Cardiac fibroblast (primary cell): ENCODE measurements at regions not wholly inside any gene's neighbourhood (a gene's known extent, or its start where the extent isn't known, plus 50 kb on each side); places are given as distances from the start of the nearest gene placed in this dataset.
"Not testable (repeated sequence)": the region's sequence is repeated elsewhere in the genome, so short reads cannot be mapped to it uniquely, and the experiment has no call there.

Experiments used
- DNase-seq, 2 donors: peaks; one replicate each; pipeline versions ENCODE4 v3.0.0 to v3.0.0-alpha.2; 2010; ENCODE audit warnings: low read depth in 2 of 2
- H3K4me3 ChIP-seq, 2 donors: replicated peaks in 1 of 2; 1 replicate in 1 of 2; 2 replicates in 1 of 2; pipeline ENCODE4 v1.5.1; 2011; ENCODE audit warnings: low read depth in 2 of 2, low read length in 2 of 2, mild to moderate bottlenecking in 2 of 2, moderate library complexity in 1 of 2
- CTCF ChIP-seq: IDR thresholded peaks from one replicate; pipeline ENCODE4 v1.5.1; 2011; ENCODE audit warnings: low read depth, mild to moderate bottlenecking, low read length, inconsistent platforms

- DNase-seq = no peak
- no peak overlapping the region for H3K4me3 ChIP-seq
- no peak for TF ChIP-seq CTCF
These were observed 279.2 kb upstream of the DPP6 start for GRCh38 chr7:153772966-153773365.

- DNase-seq = peak in 1 of 2 donors; percentile 2
These were observed 275.3 kb upstream of the DPP6 start for GRCh38 chr7:153776940-153777339.

GRCh38 chr7:153797363-153797762, 254.8 kb upstream of the DPP6 start:
- not testable (repeated sequence) for H3K4me3 ChIP-seq, DNase-seq

More at GRCh38 chr7:153776940-153777339, 275.3 kb upstream of the DPP6 start:
- not testable (repeated sequence) for H3K4me3 ChIP-seq

- no peak overlapping the region for H3K4me3 ChIP-seq
- DNase-seq = no peak
- TF ChIP-seq CTCF = no peak
These were observed 244.1 kb upstream of the DPP6 start for GRCh38 chr7:153808117-153808516.

- no peak overlapping the region for H3K4me3 ChIP-seq
- DNase-seq = no peak
- no peak for TF ChIP-seq CTCF
These were observed 222.7 kb upstream of the DPP6 start for GRCh38 chr7:153829525-153829924.

- no peak for DNase-seq
- H3K4me3 ChIP-seq = no peak overlapping the region
- no peak for TF ChIP-seq CTCF
These were observed 220.0 kb upstream of the DPP6 start for GRCh38 chr7:153832160-153832559.

GRCh38 chr7:153835103-153835502, 217.1 kb upstream of the DPP6 start:
- H3K4me3 ChIP-seq = no peak overlapping the region
- TF ChIP-seq CTCF = no peak
- no peak for DNase-seq

- no peak for TF ChIP-seq CTCF
- no peak for DNase-seq
- H3K4me3 ChIP-seq = no peak overlapping the region
These were observed 216.4 kb upstream of the DPP6 start for GRCh38 chr7:153835712-153836265.
